MM.1S (cell line): ENCODE measurements at regions not wholly inside any gene's neighbourhood (a gene's known extent, or its start where the extent isn't known, plus 50 kb on each side); places are given as distances from the start of the nearest gene placed in this dataset.

ENCODE experiments used
- DNase-seq: peaks from one replicate; pipeline ENCODE4 v3.0.0-alpha.2; 2015
- H2AFZ ChIP-seq: fragments of 300-600 bp; sonication (generic); 2 replicates; pipeline ENCODE4 v1.6.0; 2016; ENCODE audit warnings: antibody characterized with exemption, low read length
- H3F3A ChIP-seq: fragments of 300-600 bp; sonication (generic); 2 replicates; pipeline ENCODE4 v1.6.1; 2016; ENCODE audit warnings: mild to moderate bottlenecking, antibody characterized with exemption, low read length, moderate library complexity, mixed read lengths; ENCODE audit not compliant: insufficient read depth
- H3K27ac ChIP-seq: fragments of 300-600 bp; sonication (generic); 2 replicates; pipeline ENCODE4 v1.5.1; 2016; ENCODE audit warnings: mild to moderate bottlenecking, low read length
- H3K27me3 ChIP-seq: fragments of 300-600 bp; sonication (generic); replicated peaks from 2 replicates; pipeline ENCODE4 v1.6.0; 2016; ENCODE audit warnings: low read length; ENCODE audit not compliant: insufficient read depth
- H3K36me3 ChIP-seq: fragments of 300-600 bp; sonication (generic); replicated peaks from 2 replicates; pipeline ENCODE4 v1.6.1; 2016; ENCODE audit warnings: mild to moderate bottlenecking, low read length, mixed read lengths; ENCODE audit not compliant: insufficient read depth
- H3K4me1 ChIP-seq: fragments of 300-600 bp; sonication (generic); 2 replicates; pipeline ENCODE4 v1.6.1; 2016; ENCODE audit warnings: low read length, mixed read lengths
- H3K4me2 ChIP-seq: fragments of 300-600 bp; sonication (generic); 2 replicates; pipeline ENCODE4 v1.6.0; 2016; ENCODE audit warnings: low read depth, low read length
- H3K4me3 ChIP-seq: fragments of 300-600 bp; sonication (generic); 2 replicates; pipeline ENCODE4 v1.5.1; 2016; ENCODE audit warnings: low read length, mixed read lengths
- H3K79me2 ChIP-seq: fragments of 300-600 bp; sonication (generic); 2 replicates; pipeline ENCODE4 v1.6.1; 2016; ENCODE audit warnings: mixed run types, low read length, mixed read lengths
- H3K9ac ChIP-seq: fragments of 300-600 bp; sonication (generic); 2 replicates; pipeline ENCODE4 v1.6.1; 2016; ENCODE audit warnings: low read length, mixed read lengths
- H3K9me2 ChIP-seq: fragments of 300-600 bp; sonication (generic); replicated peaks from 2 replicates; pipeline ENCODE4 v1.6.1; 2016; ENCODE audit warnings: mild to moderate bottlenecking, low read length, mixed read lengths; ENCODE audit not compliant: insufficient read depth
- H3K9me3 ChIP-seq: fragments of 300-600 bp; sonication (generic); replicated peaks from 2 replicates; pipeline ENCODE4 v1.6.1; 2016; ENCODE audit warnings: mild to moderate bottlenecking, low read length, mixed read lengths; ENCODE audit not compliant: insufficient read depth
- H4K20me1 ChIP-seq: fragments of 300-600 bp; sonication (generic); 2 replicates; pipeline ENCODE4 v1.6.1; 2016; ENCODE audit warnings: mild to moderate bottlenecking, low read length, moderate library complexity, mixed read lengths; ENCODE audit not compliant: insufficient read depth
- EZH2 ChIP-seq: fragments of 300-600 bp; sonication (generic); optimal IDR thresholded peaks from 2 replicates; pipeline ENCODE3; 2017; ENCODE audit warnings: low read depth, mild to moderate bottlenecking, antibody characterized with exemption, low read length, mixed read lengths
- EZH2phosphoT487 ChIP-seq: fragments of 300-600 bp; sonication (generic); IDR thresholded peaks from 2 replicates; pipeline ENCODE4 v1.6.1; 2018; ENCODE audit warnings: antibody characterized with exemption, low read length
- TF ChIP-seq, protein P1 (sequence below): fragments of 300-600 bp; sonication (generic); IDR thresholded peaks from 2 replicates; pipeline ENCODE4 v1.5.1; 2016; ENCODE audit warnings: antibody characterized with exemption, low read length, mixed read lengths

DNA sequence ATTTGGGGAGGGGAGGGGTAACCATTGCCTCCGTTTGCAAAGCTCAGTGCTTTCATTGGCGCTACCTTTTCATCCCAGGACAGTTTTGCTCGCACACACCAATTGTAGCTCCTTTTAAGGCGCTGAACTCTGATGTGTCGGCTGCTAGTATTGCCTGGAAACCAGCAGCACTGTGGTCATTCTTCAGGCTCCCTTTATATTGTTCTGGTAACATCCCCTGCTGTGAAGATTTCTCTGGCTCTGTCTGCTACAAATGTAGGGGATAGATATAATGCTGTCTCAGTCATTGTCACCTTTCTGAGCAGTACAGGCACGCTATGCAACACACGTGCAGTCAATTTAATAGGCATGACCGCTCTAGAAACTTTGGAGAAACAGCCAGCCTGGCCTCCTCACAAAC is 172.9 kb upstream of the SASH1 start:
- DNase-seq = no peak
- Histone ChIP-seq H3K9me3 (no peaks in the 10 kb centered on the region), H3K9me2 (no peaks in the 10 kb centered on the region), H3K27ac (no peak overlapping the region), H2AFZ (no peak overlapping the region), H4K20me1 (no peaks in the 10 kb centered on the region), H3K4me1 (no peaks in the 10 kb centered on the region), H3F3A (no peaks in the 10 kb centered on the region), H3K9ac (no peak overlapping the region), H3K4me2 (no peak overlapping the region), H3K27me3 (no peaks in the 10 kb centered on the region), H3K36me3 (no peaks in the 10 kb centered on the region), H3K79me2 (no peaks in the 10 kb centered on the region), H3K4me3 (no peak overlapping the region)
- TF ChIP-seq, protein P1, sequence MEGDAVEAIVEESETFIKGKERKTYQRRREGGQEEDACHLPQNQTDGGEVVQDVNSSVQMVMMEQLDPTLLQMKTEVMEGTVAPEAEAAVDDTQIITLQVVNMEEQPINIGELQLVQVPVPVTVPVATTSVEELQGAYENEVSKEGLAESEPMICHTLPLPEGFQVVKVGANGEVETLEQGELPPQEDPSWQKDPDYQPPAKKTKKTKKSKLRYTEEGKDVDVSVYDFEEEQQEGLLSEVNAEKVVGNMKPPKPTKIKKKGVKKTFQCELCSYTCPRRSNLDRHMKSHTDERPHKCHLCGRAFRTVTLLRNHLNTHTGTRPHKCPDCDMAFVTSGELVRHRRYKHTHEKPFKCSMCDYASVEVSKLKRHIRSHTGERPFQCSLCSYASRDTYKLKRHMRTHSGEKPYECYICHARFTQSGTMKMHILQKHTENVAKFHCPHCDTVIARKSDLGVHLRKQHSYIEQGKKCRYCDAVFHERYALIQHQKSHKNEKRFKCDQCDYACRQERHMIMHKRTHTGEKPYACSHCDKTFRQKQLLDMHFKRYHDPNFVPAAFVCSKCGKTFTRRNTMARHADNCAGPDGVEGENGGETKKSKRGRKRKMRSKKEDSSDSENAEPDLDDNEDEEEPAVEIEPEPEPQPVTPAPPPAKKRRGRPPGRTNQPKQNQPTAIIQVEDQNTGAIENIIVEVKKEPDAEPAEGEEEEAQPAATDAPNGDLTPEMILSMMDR = no peak
- TF ChIP-seq EZH2 (no peak), EZH2phosphoT487 (no peak)

GRCh38 chr6:148170286-148170685 is 172.4 kb upstream of the SASH1 start:
- Histone ChIP-seq H3K79me2 (no peaks in the 10 kb centered on the region), H4K20me1 (no peaks in the 10 kb centered on the region), H3K9ac (no peak overlapping the region), H2AFZ (no peak overlapping the region), H3K9me3 (no peaks in the 10 kb centered on the region), H3K9me2 (no peaks in the 10 kb centered on the region), H3F3A (no peaks in the 10 kb centered on the region), H3K4me2 (no peak overlapping the region), H3K27me3 (no peaks in the 10 kb centered on the region), H3K27ac (no peak overlapping the region), H3K36me3 (no peaks in the 10 kb centered on the region), H3K4me3 (no peak overlapping the region), H3K4me1 (no peaks in the 10 kb centered on the region)
- TF ChIP-seq EZH2phosphoT487 (no peak), EZH2 (no peak)
- TF ChIP-seq, protein P1 = no peak
- no peak for DNase-seq

GRCh38 chr6:148173548-148173947 is 169.1 kb upstream of the SASH1 start:
- Histone ChIP-seq H3K36me3 (no peaks in the 10 kb centered on the region), H3K9ac (no peak overlapping the region), H3K4me3 (no peak overlapping the region), H3K27me3 (no peaks in the 10 kb centered on the region), H3K79me2 (no peaks in the 10 kb centered on the region), H3F3A (no peaks in the 10 kb centered on the region), H3K9me2 (no peaks in the 10 kb centered on the region), H3K4me2 (no peak overlapping the region), H4K20me1 (no peaks in the 10 kb centered on the region), H3K27ac (no peak overlapping the region), H3K9me3 (no peaks in the 10 kb centered on the region), H3K4me1 (no peaks in the 10 kb centered on the region), H2AFZ (no peak overlapping the region)
- TF ChIP-seq EZH2 = no peak
- no peak for TF ChIP-seq EZH2phosphoT487
- TF ChIP-seq, protein P1 = no peak
- DNase-seq = no peak
